ENCODE measurements at regions not wholly inside any gene's neighbourhood (a gene's known extent, or its start where the extent isn't known, plus 50 kb on each side); places are given as distances from the start of the nearest gene placed in this dataset.

DNA sequence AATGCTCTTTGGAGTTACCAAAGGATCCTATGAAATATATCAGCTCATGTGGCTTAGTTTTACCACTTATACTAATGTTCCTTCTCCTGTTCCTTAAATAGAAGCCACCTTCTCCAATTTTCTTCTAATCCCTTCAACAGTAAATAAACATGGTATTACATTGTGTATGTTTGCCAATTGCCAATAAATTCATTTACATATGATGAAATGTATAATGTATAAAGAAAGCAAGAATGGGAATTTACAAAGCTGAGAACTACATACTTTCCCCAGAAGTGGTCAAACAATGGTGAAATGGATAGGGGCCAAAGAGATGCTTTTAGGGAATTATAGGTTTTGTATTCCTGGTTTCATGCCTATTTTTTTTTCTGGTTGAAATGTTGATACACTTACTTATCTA is 894.2 kb upstream of the CRIM1 start (continued):
- TF ChIP-seq, protein P1, sequence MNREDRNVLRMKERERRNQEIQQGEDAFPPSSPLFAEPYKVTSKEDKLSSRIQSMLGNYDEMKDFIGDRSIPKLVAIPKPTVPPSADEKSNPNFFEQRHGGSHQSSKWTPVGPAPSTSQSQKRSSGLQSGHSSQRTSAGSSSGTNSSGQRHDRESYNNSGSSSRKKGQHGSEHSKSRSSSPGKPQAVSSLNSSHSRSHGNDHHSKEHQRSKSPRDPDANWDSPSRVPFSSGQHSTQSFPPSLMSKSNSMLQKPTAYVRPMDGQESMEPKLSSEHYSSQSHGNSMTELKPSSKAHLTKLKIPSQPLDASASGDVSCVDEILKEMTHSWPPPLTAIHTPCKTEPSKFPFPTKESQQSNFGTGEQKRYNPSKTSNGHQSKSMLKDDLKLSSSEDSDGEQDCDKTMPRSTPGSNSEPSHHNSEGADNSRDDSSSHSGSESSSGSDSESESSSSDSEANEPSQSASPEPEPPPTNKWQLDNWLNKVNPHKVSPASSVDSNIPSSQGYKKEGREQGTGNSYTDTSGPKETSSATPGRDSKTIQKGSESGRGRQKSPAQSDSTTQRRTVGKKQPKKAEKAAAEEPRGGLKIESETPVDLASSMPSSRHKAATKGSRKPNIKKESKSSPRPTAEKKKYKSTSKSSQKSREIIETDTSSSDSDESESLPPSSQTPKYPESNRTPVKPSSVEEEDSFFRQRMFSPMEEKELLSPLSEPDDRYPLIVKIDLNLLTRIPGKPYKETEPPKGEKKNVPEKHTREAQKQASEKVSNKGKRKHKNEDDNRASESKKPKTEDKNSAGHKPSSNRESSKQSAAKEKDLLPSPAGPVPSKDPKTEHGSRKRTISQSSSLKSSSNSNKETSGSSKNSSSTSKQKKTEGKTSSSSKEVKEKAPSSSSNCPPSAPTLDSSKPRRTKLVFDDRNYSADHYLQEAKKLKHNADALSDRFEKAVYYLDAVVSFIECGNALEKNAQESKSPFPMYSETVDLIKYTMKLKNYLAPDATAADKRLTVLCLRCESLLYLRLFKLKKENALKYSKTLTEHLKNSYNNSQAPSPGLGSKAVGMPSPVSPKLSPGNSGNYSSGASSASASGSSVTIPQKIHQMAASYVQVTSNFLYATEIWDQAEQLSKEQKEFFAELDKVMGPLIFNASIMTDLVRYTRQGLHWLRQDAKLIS (CRISPR knock-in tag; IDR thresholded peaks at IDR 0.05; ENCODE audit: borderline replicate concordance), result no peak
- TF ChIP-seq, protein P2, sequence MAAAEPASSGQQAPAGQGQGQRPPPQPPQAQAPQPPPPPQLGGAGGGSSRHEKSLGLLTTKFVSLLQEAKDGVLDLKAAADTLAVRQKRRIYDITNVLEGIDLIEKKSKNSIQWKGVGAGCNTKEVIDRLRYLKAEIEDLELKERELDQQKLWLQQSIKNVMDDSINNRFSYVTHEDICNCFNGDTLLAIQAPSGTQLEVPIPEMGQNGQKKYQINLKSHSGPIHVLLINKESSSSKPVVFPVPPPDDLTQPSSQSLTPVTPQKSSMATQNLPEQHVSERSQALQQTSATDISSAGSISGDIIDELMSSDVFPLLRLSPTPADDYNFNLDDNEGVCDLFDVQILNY (CRISPR knock-in tag; IDR thresholded peaks at IDR 0.05), result no peak
- no peak for TF ChIP-seq SOX15 (CRISPR knock-in tag; IDR thresholded peaks at IDR 0.05)

DNA sequence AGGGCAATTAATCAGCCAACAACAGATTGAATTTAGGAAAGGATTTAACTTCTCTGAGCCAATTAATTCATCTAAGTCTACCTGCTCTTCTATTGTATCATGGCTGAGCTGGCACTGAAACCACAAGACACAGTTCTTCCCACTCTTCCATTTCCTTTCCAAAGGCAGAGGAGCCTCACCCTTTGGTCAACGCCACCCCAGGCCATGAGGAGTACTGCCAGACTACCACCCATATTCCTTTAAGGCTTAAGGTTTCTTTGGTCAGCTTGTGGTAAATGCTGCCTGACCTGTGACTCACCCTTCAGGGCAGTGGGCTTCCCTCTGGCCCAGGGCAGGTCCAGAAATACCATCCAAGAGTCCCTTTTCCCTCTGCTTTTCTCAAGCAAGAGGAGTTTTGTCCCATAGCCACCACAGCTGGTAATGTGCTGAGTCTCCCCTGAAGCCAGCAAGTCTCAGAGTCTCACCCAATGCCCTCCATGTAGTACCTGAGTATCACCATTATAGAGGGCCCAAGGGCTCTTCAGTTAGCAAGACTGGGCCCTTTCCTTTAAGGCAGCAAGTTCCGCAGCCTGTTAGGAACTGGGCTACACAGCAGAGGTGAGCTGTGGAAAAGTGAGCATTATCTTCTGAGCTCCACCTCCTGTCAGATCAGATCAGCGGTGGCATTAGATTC is 900.5 kb upstream of the CRIM1 start:
- no peak overlapping the region for H3K27ac Mint-ChIP-seq
- TF ChIP-seq ZBTB21 (CRISPR knock-in tag; IDR thresholded peaks at IDR 0.05; ENCODE audit: borderline replicate concordance), result no peak
- no peak for TF ChIP-seq NR1H2 (CRISPR knock-in tag; IDR thresholded peaks at IDR 0.05)
- TF ChIP-seq ZNF121 (CRISPR knock-in tag; IDR thresholded peaks at IDR 0.05), result no peak
- TF ChIP-seq NFYB (CRISPR knock-in tag; conservative IDR thresholded peaks at IDR 0.05; ENCODE audit: low read depth), result no peak
- TF ChIP-seq ELF4 (CRISPR knock-in tag; IDR thresholded peaks at IDR 0.05; ENCODE audit: low read depth), result no peak
- no peak for TF ChIP-seq OVOL2 (CRISPR knock-in tag; IDR thresholded peaks at IDR 0.05; ENCODE audit: borderline replicate concordance)
- no peak for TF ChIP-seq MXD4 (CRISPR knock-in tag; IDR thresholded peaks at IDR 0.05; ENCODE audit: borderline replicate concordance)
- no peak for TF ChIP-seq FOXP1 (CRISPR knock-in tag; IDR thresholded peaks at IDR 0.05; ENCODE audit: borderline replicate concordance)
- TF ChIP-seq, protein P2 (CRISPR knock-in tag; IDR thresholded peaks at IDR 0.05), result no peak
- TF ChIP-seq GRHL2 (CRISPR knock-in tag; IDR thresholded peaks at IDR 0.05; ENCODE audit: insufficient replicate concordance, severe bottlenecking), result no peak
- TF ChIP-seq, protein P3, sequence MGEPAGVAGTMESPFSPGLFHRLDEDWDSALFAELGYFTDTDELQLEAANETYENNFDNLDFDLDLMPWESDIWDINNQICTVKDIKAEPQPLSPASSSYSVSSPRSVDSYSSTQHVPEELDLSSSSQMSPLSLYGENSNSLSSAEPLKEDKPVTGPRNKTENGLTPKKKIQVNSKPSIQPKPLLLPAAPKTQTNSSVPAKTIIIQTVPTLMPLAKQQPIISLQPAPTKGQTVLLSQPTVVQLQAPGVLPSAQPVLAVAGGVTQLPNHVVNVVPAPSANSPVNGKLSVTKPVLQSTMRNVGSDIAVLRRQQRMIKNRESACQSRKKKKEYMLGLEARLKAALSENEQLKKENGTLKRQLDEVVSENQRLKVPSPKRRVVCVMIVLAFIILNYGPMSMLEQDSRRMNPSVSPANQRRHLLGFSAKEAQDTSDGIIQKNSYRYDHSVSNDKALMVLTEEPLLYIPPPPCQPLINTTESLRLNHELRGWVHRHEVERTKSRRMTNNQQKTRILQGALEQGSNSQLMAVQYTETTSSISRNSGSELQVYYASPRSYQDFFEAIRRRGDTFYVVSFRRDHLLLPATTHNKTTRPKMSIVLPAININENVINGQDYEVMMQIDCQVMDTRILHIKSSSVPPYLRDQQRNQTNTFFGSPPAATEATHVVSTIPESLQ (CRISPR knock-in tag; IDR thresholded peaks at IDR 0.05), result no peak
- TF ChIP-seq ZNF423 (CRISPR knock-in tag; IDR thresholded peaks at IDR 0.05), result no peak
- TF ChIP-seq, protein P4, sequence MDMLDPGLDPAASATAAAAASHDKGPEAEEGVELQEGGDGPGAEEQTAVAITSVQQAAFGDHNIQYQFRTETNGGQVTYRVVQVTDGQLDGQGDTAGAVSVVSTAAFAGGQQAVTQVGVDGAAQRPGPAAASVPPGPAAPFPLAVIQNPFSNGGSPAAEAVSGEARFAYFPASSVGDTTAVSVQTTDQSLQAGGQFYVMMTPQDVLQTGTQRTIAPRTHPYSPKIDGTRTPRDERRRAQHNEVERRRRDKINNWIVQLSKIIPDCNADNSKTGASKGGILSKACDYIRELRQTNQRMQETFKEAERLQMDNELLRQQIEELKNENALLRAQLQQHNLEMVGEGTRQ (CRISPR knock-in tag; IDR thresholded peaks at IDR 0.05), result no peak
- no peak for TF ChIP-seq TEAD4 (CRISPR knock-in tag; IDR thresholded peaks at IDR 0.05)
- no peaks in the 10 kb centered on the region for H3K27me3 Mint-ChIP-seq (ENCODE audit: low read depth)
- no peaks in the 10 kb centered on the region for H3K36me3 Mint-ChIP-seq
- peak; percentile 46 for DNase-seq (ENCODE audit: low spot score)
- peaks cover 4% of the 10 kb centered on the region; the same call in 1 of the 2 replicates for H3K4me1 Mint-ChIP-seq
- ChIA-PET POLR2A (no interaction called here), CTCF (interaction anchor here (1.1 kb wide), 1 partner anchor 19 kb away, joined by 3 read pairs; no protein-coding TSS in a partner anchor)
- H3K4me3 Mint-ChIP-seq, result no peak overlapping the region
- peak; percentile 98 for ATAC-seq
- 0 out of 2 replicates have a peak, but pooled peaks cover 3% of the 10 kb centered on the region for H3K9me3 Mint-ChIP-seq

Measured in WTC11 (cell line).